ENCODE measurements at regions not wholly inside any gene's neighbourhood (a gene's known extent, or its start where the extent isn't known, plus 50 kb on each side); places are given as distances from the start of the nearest gene placed in this dataset.
"Not testable (repeated sequence)": the region's sequence is repeated elsewhere in the genome, so short reads cannot be mapped to it uniquely, and the experiment has no call there.

DNA sequence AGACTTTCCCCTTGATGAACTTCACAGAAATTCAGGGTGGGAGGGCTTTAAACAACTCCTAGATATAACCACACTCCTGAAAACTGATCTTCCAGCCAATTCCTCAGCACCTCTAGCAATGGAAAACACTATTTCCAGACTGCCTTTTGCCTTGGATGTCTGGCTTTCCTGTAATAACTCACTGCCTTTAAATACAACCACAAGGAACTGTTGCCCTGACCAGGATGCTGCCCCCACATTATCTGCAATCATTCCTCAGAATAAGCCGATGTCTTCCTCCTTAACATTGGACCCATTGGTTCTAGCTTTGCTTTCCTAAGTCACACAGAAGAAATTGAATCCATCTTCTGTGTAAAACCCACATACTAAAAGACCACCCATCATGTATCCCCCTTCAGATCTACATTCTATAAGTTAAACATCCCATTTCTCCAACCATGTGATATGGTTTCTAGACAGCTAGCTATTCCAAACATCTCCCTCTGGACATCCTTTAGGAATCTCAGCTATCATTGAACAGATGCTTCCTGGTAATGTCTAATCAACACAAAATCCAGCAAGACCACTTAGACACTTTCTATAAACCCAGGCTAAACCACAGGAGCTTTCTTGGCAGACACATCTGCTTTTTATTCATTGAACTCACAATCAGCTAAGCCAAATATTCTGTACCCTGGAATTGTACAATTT lies 95.9 kb upstream of the KCNQ5 start:
- H3K4me3 ChIP-seq (ENCODE audit: low read length) = no peak overlapping the region
- DNase-seq (ENCODE audit: low read depth, low spot score) = no peak

GRCh38 chr6:72530152-72530551 lies 91.7 kb upstream of the KCNQ5 start:
- DNase-seq (ENCODE audit: low read depth, low spot score) = no peak
- no peak overlapping the region for H3K4me3 ChIP-seq (ENCODE audit: low read length)

DNA sequence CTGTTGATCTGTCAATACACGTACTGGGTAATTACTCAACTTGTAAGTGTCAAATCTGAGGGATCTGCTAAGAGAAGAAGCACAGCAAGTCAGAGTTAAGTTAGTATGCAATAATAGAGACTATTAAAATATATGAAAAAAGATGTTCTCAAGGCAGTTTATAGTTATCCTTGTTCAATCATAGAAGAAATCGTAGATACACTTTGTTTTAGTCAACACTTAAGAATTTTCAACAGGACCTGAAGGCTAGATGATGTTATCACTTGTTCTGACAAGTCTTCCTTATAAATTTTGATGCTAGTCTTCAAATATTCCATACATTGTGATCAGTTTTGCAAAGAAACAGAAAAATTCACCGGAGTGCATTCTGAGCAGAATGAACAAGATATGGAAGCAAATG lies 91.1 kb upstream of the KCNQ5 start:
- no peak overlapping the region for H3K4me3 ChIP-seq (ENCODE audit: low read length)
- DNase-seq (ENCODE audit: low read depth, low spot score) = no peak

- DNase-seq (ENCODE audit: low read depth, low spot score) = no peak
- H3K4me3 ChIP-seq (ENCODE audit: low read length) = no peak overlapping the region
These were observed 88.3 kb upstream of the KCNQ5 start for GRCh38 chr6:72533606-72534005.

GRCh38 chr6:72534236-72534635 lies 87.6 kb upstream of the KCNQ5 start:
- no peak overlapping the region for H3K4me3 ChIP-seq (ENCODE audit: low read length)
- DNase-seq (ENCODE audit: low read depth, low spot score) = no peak

DNA sequence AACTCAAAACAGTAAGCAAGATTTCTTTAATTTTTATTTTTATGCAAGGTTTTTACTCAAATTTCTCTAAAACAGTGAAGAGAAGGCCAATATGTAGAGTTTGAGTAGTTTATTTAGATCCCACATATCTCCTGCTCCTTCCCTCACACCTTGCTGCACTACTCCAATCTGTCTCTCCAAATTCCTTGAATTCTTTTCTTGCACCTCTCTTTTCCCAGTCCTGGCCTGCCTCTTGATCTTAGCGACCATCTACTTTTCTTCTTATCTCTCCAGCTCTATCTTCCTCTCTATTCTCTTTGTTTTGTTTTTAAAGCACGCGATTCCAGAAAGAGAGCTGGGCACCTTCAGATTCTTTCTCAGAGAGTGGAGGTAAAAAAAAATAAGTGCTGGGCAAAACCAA lies 86.7 kb upstream of the KCNQ5 start:
- no peak for DNase-seq (ENCODE audit: low read depth, low spot score)
- H3K4me3 ChIP-seq (ENCODE audit: low read length) = no peak overlapping the region

DNA sequence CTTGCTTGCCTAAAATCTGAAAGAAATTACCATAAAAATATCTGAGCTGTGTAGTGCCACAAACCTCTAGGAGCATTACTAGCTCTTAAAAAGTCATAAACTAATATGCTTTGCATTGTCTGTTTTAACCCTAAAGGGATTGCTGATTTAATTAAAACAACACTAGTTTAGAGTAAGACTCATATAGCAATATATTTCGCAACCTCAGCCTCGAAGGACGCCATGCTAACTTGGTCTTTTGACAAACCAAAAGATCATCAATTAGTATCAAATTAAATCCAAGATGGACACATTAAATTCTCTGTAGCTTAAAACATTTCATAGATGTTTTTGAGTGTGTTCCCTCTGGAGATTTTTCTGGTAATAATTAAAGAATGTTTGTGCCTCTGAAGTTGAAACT lies 74.8 kb upstream of the KCNQ5 start:
- no peak for DNase-seq (ENCODE audit: low read depth, low spot score)
- no peak overlapping the region for H3K4me3 ChIP-seq (ENCODE audit: low read length)

GRCh38 chr6:72551470-72551869 lies 70.4 kb upstream of the KCNQ5 start:
- DNase-seq (ENCODE audit: low read depth, low spot score) = no peak
- no peak overlapping the region for H3K4me3 ChIP-seq (ENCODE audit: low read length)

GRCh38 chr6:72552938-72553337 lies 68.9 kb upstream of the KCNQ5 start:
- no peak for DNase-seq (ENCODE audit: low read depth, low spot score)
- H3K4me3 ChIP-seq (ENCODE audit: low read length) = no peak overlapping the region

- H3K4me3 ChIP-seq (ENCODE audit: low read length) = no peak overlapping the region
- no peak for DNase-seq (ENCODE audit: low read depth, low spot score)
These were observed 68.0 kb upstream of the KCNQ5 start for GRCh38 chr6:72553531-72554511.

- H3K4me3 ChIP-seq (ENCODE audit: low read length) = no peak overlapping the region
- no peak for DNase-seq (ENCODE audit: low read depth, low spot score)
These were observed 67.1 kb upstream of the KCNQ5 start for GRCh38 chr6:72554761-72555221.

GRCh38 chr6:72559067-72559466 lies 62.8 kb upstream of the KCNQ5 start:
- no peak for DNase-seq (ENCODE audit: low read depth, low spot score)
- H3K4me3 ChIP-seq (ENCODE audit: low read length) = no peak overlapping the region

- H3K4me3 ChIP-seq (ENCODE audit: low read length) = no peak overlapping the region
- DNase-seq (ENCODE audit: low read depth, low spot score) = no peak
These were observed 62.3 kb upstream of the KCNQ5 start for GRCh38 chr6:72559555-72559954.

- DNase-seq (ENCODE audit: low read depth, low spot score) = no peak
- H3K4me3 ChIP-seq (ENCODE audit: low read length) = no peak overlapping the region
These were observed 60.9 kb upstream of the KCNQ5 start for GRCh38 chr6:72560721-72561593.

DNA sequence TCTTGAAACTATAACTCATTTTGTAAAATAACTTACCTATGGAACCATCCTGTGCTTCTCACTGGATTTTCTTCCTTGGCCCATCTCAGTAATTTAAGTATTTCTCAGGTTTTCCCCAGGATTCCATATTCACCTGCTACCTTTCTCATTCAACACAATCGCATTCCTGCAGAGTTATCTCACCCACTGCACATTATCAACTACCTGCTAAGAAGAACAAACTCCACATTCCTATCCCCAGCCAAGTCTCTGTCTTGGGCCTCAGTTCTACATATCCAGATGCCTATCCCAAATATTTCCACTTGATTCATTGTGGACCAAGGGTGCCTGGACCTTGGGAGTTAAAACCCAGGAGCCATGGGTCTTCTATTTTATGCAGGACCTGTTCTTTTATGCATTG lies 60.2 kb upstream of the KCNQ5 start:
- H3K4me3 ChIP-seq (ENCODE audit: low read length) = no peak overlapping the region
- DNase-seq (ENCODE audit: low read depth, low spot score) = no peak

- DNase-seq (ENCODE audit: low read depth, low spot score) = no peak
- no peak overlapping the region for H3K4me3 ChIP-seq (ENCODE audit: low read length)
These were observed 57.6 kb upstream of the KCNQ5 start for GRCh38 chr6:72564231-72564630.

GRCh38 chr6:72571993-72572392 lies 49.9 kb upstream of the KCNQ5 start:
- not testable (repeated sequence) for DNase-seq (ENCODE audit: low read depth, low spot score); H3K4me3 ChIP-seq (ENCODE audit: low read length)

All from Jurkat, Clone E6-1 (cell line).